Peyer's patch (tissue), 4 donors: ENCODE measurements at regions not wholly inside any gene's neighbourhood (a gene's known extent, or its start where the extent isn't known, plus 50 kb on each side); places are given as distances from the start of the nearest gene placed in this dataset.
"Not testable (repeated sequence)": the region's sequence is repeated elsewhere in the genome, so short reads cannot be mapped to it uniquely, and the experiment has no call there.

Source experiments
- DNase-seq, 3 donors: peaks; one replicate each; pipeline ENCODE4 v3.0.0-alpha.2; 2017 to 2019
- H3K27ac ChIP-seq, 4 donors: fragments of 200-600 bp; sonication (generic); one replicate each; pipeline ENCODE4 v1.5.1; 2016 to 2019
- H3K27me3 ChIP-seq, 2 donors: fragments of 200-600 bp; sonication (generic); one replicate each; pipeline ENCODE4 v1.5.1; 2019
- H3K36me3 ChIP-seq, 3 donors: fragments of 200-600 bp; sonication (generic); one replicate each; pipeline ENCODE4 v1.5.1; 2016 to 2019
- H3K4me1 ChIP-seq, 4 donors: fragments of 200-600 bp; sonication (generic); one replicate each; pipeline ENCODE4 v1.5.1; 2016 to 2019
- H3K4me3 ChIP-seq, 4 donors: fragments of 200-600 bp; sonication (generic); 1 replicate in 3 of 4; 2 replicates in 1 of 4; pipeline ENCODE4 v1.5.1; 2016 to 2019; ENCODE audit warnings: mild to moderate bottlenecking in 1 of 4
- H3K9me3 ChIP-seq, 4 donors: fragments of 200-600 bp; sonication (generic); one replicate each; pipeline ENCODE4 v1.5.1; 2016 to 2019; ENCODE audit warnings: mild to moderate bottlenecking in 1 of 4
- CTCF ChIP-seq, 6 experiments: fragments of 450-650 bp in 4 of 6; fragments of 200-600 bp in 2 of 6; sonication (generic) in 1 of 6; IDR thresholded peaks; one replicate each; pipeline ENCODE4 v1.5.1; 2017 to 2019; ENCODE audit warnings: antibody characterized with exemption in 6 of 6, mild to moderate bottlenecking in 3 of 6, moderate library complexity in 1 of 6
- POLR2A ChIP-seq, 2 donors: fragments of 450-650 bp; IDR thresholded peaks; one replicate each; pipeline ENCODE4 v1.5.1; 2017; ENCODE audit warnings: antibody characterized with exemption in 2 of 2, mild to moderate bottlenecking in 2 of 2, moderate library complexity in 2 of 2

- no peaks in the 10 kb centered on the region for H3K9me3 ChIP-seq
- no peak for DNase-seq
Observed at GRCh38 chr9:78982849-78983248, 588.9 kb upstream of the TLE4 start.

GRCh38 chr9:78985084-78985738, 586.6 kb upstream of the TLE4 start:
- Histone ChIP-seq H3K4me1 (no peaks in the 10 kb centered on the region), H3K4me3 (no peak overlapping the region), H3K27ac (no peak overlapping the region), H3K27me3 (no peaks in the 10 kb centered on the region), H3K9me3 (no peaks in the 10 kb centered on the region), H3K36me3 (no peaks in the 10 kb centered on the region)
- no peak for DNase-seq
- no peak for TF ChIP-seq POLR2A (IDR thresholded peaks at IDR 0.05)
- TF ChIP-seq CTCF (IDR thresholded peaks at IDR 0.05) = no peak

More at GRCh38 chr9:78982849-78983248, 588.9 kb upstream of the TLE4 start:
- no peak overlapping the region for H3K27ac ChIP-seq
- no peaks in the 10 kb centered on the region for H3K27me3 ChIP-seq
- no peaks in the 10 kb centered on the region for H3K36me3 ChIP-seq
- H3K4me1 ChIP-seq = no peaks in the 10 kb centered on the region
- TF ChIP-seq CTCF (IDR thresholded peaks at IDR 0.05) (no peak), POLR2A (IDR thresholded peaks at IDR 0.05) (no peak)
- no peak overlapping the region for H3K4me3 ChIP-seq

- DNase-seq = no peak
- TF ChIP-seq POLR2A (IDR thresholded peaks at IDR 0.05) (no peak), CTCF (IDR thresholded peaks at IDR 0.05) (no peak)
Observed at GRCh38 chr9:78986446-78986845, 585.3 kb upstream of the TLE4 start.

GRCh38 chr9:78989031-78989658, 582.6 kb upstream of the TLE4 start:
- Histone ChIP-seq H3K9me3 (no peaks in the 10 kb centered on the region), H3K4me3 (no peak overlapping the region), H3K4me1 (no peaks in the 10 kb centered on the region), H3K27me3 (no peaks in the 10 kb centered on the region), H3K27ac (no peak overlapping the region), H3K36me3 (no peaks in the 10 kb centered on the region)
- TF ChIP-seq CTCF (IDR thresholded peaks at IDR 0.05) (no peak), POLR2A (IDR thresholded peaks at IDR 0.05) (no peak)
- DNase-seq = no peak

More at GRCh38 chr9:78986446-78986845, 585.3 kb upstream of the TLE4 start:
- H3K9me3 ChIP-seq = no peaks in the 10 kb centered on the region
- no peak overlapping the region for H3K4me3 ChIP-seq
- no peaks in the 10 kb centered on the region for H3K4me1 ChIP-seq
- H3K36me3 ChIP-seq = no peaks in the 10 kb centered on the region
- no peak overlapping the region for H3K27ac ChIP-seq
- H3K27me3 ChIP-seq = no peaks in the 10 kb centered on the region

- Histone ChIP-seq H3K36me3 (no peaks in the 10 kb centered on the region), H3K4me1 (no peaks in the 10 kb centered on the region), H3K4me3 (no peak overlapping the region), H3K9me3 (no peaks in the 10 kb centered on the region), H3K27me3 (no peaks in the 10 kb centered on the region), H3K27ac (no peak overlapping the region)
- no peak for DNase-seq
- TF ChIP-seq POLR2A (IDR thresholded peaks at IDR 0.05) = no peak
- TF ChIP-seq CTCF (IDR thresholded peaks at IDR 0.05) = no peak
Observed at GRCh38 chr9:78994471-78994870, 577.3 kb upstream of the TLE4 start.

- H3K27ac ChIP-seq, H3K9me3 ChIP-seq, H3K36me3 ChIP-seq, H3K27me3 ChIP-seq, DNase-seq, H3K4me1 ChIP-seq, H3K4me3 ChIP-seq: not testable (repeated sequence)
Observed at GRCh38 chr9:78994974-78995373, 576.8 kb upstream of the TLE4 start.
